Right forelimb (tissue), 1 donor: ENCODE measurements at regions not wholly inside any gene's neighbourhood (a gene's known extent, or its start where the extent isn't known, plus 50 kb on each side); places are given as distances from the start of the nearest gene placed in this dataset.
"Not testable (repeated sequence)": the region's sequence is repeated elsewhere in the genome, so short reads cannot be mapped to it uniquely, and the experiment has no call there.

Experiments
- DNase-seq: peaks from one replicate; pipeline ENCODE4 v3.0.0-alpha.2; 2018

DNA sequence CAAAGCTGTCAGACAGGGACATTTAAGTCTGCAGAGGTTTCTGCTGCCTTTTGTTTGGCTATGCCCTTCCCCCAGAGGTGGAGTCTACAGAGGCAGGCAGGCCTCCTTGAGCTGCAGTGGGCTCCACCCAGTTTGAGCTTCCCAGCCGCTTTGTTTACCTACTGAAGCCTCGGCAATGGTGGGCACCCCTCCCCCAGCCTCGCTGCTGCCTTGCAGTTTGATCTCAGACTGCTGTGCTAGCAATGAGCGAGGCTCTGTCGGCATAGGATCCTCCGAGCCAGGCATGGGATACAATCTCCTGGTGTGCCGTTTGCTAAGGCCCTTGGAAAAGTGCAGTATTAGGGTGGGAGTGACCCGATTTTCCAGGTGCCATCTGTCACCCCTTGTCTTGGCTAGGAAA is 149.4 kb upstream of the PGRMC2 start:
- not testable (repeated sequence) for DNase-seq

- DNase-seq: not testable (repeated sequence)
Measured at GRCh38 chr4:128429023-128429613, 141.5 kb upstream of the PGRMC2 start.

DNA sequence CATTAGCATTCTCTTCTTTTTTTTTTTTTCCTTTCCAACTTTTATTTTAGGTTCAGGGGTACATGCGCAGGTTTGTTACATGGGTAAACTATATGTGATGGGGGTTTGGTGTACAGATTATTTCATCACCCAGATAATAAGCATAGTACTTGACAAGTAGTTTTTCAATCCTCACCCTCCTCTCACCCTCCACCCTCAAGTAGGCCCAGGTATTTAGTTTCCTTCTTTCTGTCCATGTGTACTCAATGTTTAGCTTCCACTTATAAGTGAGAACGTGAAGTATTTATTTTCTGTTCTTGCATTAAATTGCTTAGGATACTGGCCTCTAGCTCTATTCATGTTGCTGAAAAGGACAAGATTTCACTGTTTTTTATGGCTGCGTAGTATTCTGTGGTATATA is 140.8 kb upstream of the PGRMC2 start:
- DNase-seq: no peak

GRCh38 chr4:128427832-128428366 is 140.3 kb upstream of the PGRMC2 start:
- DNase-seq: no peak

DNA sequence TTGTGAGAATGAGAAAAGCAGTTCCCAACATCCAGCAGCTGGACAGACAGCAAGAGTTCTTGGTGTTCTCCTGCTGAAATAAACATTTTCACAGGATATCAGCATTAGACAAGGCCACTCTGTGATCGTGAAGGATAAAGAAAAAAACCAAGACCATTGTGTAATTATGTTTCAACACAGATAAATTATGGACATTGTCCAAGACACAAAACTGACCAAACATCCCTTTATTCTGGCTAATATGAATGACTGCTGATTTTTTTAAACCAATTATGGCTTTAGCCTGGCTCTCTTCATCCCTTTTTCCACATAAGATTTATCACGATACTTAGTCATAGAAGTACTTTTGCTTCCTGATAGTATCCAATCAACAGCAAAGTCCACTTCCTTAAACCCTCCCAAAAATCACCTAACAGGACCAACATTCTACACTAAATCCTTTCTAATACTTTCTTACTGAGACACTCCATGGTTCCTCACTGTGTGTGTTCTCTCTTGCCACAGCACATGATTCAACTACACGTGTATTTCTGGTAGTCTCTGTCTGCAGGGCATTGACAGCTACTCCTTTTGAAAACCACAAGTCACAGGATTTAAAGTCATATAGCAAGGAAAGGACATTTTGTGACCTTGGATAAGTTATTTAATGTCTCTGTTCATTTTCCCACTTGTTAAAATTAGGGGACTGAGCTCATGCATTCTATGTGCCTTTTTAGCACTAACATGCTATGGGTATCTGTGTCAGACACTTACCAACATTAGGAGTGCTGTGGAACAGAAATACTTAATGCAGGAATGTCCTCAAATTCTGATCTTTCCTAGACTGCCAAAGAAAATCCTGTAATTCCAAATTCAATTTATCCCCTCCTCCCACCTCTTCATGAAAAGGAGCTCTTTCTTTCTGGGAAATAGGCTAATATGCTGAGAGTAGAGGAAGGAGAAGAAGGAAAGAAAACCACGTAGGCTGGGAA is 137.2 kb upstream of the PGRMC2 start:
- no peak for DNase-seq

DNA sequence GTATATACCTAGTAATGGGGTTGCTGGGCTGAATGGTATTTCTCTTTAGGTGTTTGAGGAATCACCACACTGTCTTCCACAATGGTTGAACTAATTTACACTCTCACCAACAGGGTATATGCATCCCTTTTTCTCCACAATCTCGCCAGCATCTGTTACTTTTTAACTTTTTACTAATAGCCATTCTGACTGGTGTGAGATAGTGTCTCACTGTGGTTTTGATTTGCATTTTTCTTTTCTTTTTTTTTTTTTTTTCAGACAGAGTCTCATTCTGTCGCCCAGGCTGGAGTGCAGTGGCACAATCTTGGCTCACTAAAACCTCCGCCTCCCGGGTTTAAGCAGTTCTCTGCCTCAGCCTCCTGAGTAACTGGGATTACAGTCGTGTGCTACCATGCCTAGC is 134.7 kb upstream of the PGRMC2 start:
- DNase-seq: not testable (repeated sequence)

- no peak for DNase-seq
Measured at GRCh38 chr4:128416921-128417320, 129.3 kb upstream of the PGRMC2 start.

GRCh38 chr4:128410037-128410436 is 122.4 kb upstream of the PGRMC2 start:
- DNase-seq: no peak

- DNase-seq: no peak
Measured at GRCh38 chr4:128403586-128403985, 116.0 kb upstream of the PGRMC2 start.

- no peak for DNase-seq
Measured at GRCh38 chr4:128394778-128395177, 107.2 kb upstream of the PGRMC2 start.

- no peak for DNase-seq
Measured at GRCh38 chr4:128393101-128393704, 105.6 kb upstream of the PGRMC2 start.

GRCh38 chr4:128390475-128390996 is 102.9 kb upstream of the PGRMC2 start:
- no peak for DNase-seq

DNA sequence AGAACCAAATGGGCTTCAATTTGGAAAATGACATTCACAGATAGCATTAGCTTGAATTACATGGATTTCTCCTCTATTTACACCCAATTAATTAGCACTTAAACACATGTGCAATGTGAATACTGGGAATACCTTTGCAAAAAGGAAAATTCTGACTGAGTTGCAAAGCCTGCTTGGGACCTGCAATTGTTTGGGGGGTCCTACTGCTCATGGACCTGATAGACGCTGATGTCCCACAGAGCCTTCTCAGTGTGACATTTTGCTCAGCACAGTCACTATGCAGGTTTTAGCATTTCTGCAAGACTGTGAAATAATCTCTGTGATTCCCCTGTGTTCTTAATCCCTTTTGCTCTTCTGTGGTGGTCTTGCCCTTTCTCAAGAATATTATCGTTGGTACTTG is 101.2 kb upstream of the PGRMC2 start:
- DNase-seq: no peak

- DNase-seq: no peak
Measured at GRCh38 chr4:128388352-128388630, 100.7 kb upstream of the PGRMC2 start.

- no peak for DNase-seq
Measured at GRCh38 chr4:128387600-128388351, 100.2 kb upstream of the PGRMC2 start.

GRCh38 chr4:128386761-128387599 is 99.4 kb upstream of the PGRMC2 start:
- DNase-seq: peak; percentile 78

DNA sequence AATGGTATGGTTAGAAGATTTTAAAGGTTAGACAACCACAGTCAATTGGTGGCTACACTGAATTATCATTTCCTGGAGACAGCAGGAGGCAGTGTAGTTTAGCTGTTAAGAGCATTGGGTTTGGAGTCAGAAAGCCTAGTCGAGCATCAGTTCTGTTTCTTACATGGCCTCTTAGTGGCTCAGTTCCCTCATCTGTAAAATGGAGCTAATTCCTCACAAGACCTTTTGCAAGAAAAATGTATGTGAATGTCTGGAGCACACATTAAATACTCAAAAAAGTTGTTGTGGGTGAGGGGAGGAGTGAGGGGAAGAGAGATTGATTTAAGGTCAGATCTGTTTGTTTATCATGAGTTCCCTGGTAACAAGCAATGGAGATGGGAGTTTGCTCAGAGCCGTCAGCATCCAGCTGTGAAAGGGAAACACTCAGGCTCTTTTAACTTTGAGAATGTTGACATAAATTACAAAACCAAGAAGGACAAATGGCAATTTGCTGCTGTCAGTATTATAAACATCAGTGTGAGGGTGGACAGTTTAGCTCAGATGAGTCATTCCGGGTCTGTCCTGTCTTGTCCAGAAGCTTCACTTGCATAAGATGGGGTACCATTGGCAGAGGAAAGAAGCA is 98.2 kb upstream of the PGRMC2 start:
- DNase-seq: no peak

GRCh38 chr4:128384765-128385598 is 97.4 kb upstream of the PGRMC2 start:
- DNase-seq: no peak

DNA sequence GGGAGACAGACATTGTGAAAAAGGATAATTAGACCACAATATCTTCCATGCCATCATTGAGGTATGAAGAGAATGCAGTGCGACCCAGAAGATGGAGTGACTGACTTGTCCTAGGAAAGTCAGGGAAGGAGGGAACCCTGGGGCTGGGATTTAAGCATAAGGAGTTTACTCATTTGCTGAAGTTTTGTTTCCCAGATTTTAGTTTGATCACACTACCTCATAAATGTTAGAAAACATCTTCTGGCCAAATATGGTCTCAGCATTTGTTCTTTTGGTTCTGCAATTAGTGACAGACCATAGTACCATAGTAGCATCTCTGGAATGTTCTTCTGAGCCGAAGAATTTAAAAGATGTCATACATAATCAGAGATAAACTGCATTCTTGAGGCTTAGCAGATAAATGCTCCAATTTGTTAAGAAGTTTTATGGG is 96.5 kb upstream of the PGRMC2 start:
- no peak for DNase-seq
